GM18870 (cell line): ENCODE measurements at regions not wholly inside any gene's neighbourhood (a gene's known extent, or its start where the extent isn't known, plus 50 kb on each side); places are given as distances from the start of the nearest gene placed in this dataset.
"Not testable (repeated sequence)": the region's sequence is repeated elsewhere in the genome, so short reads cannot be mapped to it uniquely, and the experiment has no call there.

Source experiments
- ATAC-seq: cut with Tn5 transposase; IDR thresholded peaks from one replicate; pipeline ENCODE4 v1.9.1; 2021; ENCODE audit warnings: moderate library complexity; ENCODE audit not compliant: unreplicated experiment

- no peak for ATAC-seq
Measured at GRCh38 chr12:125860672-125861288, 795.5 kb downstream of the AACS start.

GRCh38 chr12:125861299-125862281 is 796.4 kb downstream of the AACS start:
- ATAC-seq, result no peak

GRCh38 chr12:125865236-125865635 is 800.0 kb downstream of the AACS start:
- not testable (repeated sequence) for ATAC-seq

- no peak for ATAC-seq
Measured at GRCh38 chr12:125871811-125872594, 806.8 kb downstream of the AACS start.

GRCh38 chr12:125873016-125873415 is 807.8 kb downstream of the AACS start:
- no peak for ATAC-seq

- ATAC-seq, result no peak
Measured at GRCh38 chr12:125878483-125878882, 813.2 kb downstream of the AACS start.

- no peak for ATAC-seq
Measured at GRCh38 chr12:125882141-125882540, 816.9 kb downstream of the AACS start.

GRCh38 chr12:125888921-125889320 is 823.7 kb downstream of the AACS start:
- ATAC-seq, result no peak

GRCh38 chr12:125889742-125890141 is 824.5 kb downstream of the AACS start:
- no peak for ATAC-seq

GRCh38 chr12:125890366-125890905 is 825.2 kb downstream of the AACS start:
- ATAC-seq, result no peak

GRCh38 chr12:125890971-125891370 is 825.7 kb downstream of the AACS start:
- ATAC-seq, result no peak

- no peak for ATAC-seq
Measured at GRCh38 chr12:125892276-125892675, 827.0 kb downstream of the AACS start.

GRCh38 chr12:125902991-125903390 is 837.8 kb downstream of the AACS start:
- no peak for ATAC-seq

GRCh38 chr12:125907351-125907750 is 842.1 kb downstream of the AACS start:
- no peak for ATAC-seq

- ATAC-seq, result no peak
Measured at GRCh38 chr12:125919856-125920470, 854.7 kb downstream of the AACS start.

- ATAC-seq, result no peak
Measured at GRCh38 chr12:125922330-125922729, 857.1 kb downstream of the AACS start.

GRCh38 chr12:125936502-125936901 is 871.3 kb downstream of the AACS start:
- ATAC-seq, result no peak

- no peak for ATAC-seq
Measured at GRCh38 chr12:125944446-125944845, 879.2 kb downstream of the AACS start.

- no peak for ATAC-seq
Measured at GRCh38 chr12:125949471-125949870, 884.2 kb downstream of the AACS start.

GRCh38 chr12:125954362-125954761 is 889.1 kb downstream of the AACS start:
- ATAC-seq, result no peak

- ATAC-seq, result no peak
Measured at GRCh38 chr12:125956186-125956585, 891.0 kb downstream of the AACS start.
